22Rv1 (cell line): ENCODE measurements at regions not wholly inside any gene's neighbourhood (a gene's known extent, or its start where the extent isn't known, plus 50 kb on each side); places are given as distances from the start of the nearest gene placed in this dataset.

ENCODE experiments used
- ZFX ChIP-seq: fragments of 450-650 bp; IDR thresholded peaks from 2 replicates; pipeline ENCODE4 v1.6.1; 2017; ENCODE audit warnings: antibody characterized with exemption, borderline replicate concordance
- TF ChIP-seq, protein P1 (sequence below): fragments of 450-650 bp; IDR thresholded peaks from 2 replicates; pipeline ENCODE4 v1.5.1; 2017; ENCODE audit warnings: mild to moderate bottlenecking

- TF ChIP-seq, protein P1, sequence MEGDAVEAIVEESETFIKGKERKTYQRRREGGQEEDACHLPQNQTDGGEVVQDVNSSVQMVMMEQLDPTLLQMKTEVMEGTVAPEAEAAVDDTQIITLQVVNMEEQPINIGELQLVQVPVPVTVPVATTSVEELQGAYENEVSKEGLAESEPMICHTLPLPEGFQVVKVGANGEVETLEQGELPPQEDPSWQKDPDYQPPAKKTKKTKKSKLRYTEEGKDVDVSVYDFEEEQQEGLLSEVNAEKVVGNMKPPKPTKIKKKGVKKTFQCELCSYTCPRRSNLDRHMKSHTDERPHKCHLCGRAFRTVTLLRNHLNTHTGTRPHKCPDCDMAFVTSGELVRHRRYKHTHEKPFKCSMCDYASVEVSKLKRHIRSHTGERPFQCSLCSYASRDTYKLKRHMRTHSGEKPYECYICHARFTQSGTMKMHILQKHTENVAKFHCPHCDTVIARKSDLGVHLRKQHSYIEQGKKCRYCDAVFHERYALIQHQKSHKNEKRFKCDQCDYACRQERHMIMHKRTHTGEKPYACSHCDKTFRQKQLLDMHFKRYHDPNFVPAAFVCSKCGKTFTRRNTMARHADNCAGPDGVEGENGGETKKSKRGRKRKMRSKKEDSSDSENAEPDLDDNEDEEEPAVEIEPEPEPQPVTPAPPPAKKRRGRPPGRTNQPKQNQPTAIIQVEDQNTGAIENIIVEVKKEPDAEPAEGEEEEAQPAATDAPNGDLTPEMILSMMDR: no peak
- TF ChIP-seq ZFX: no peak
Measured at GRCh38 chr4:62461961-62462360, 1261.8 kb downstream of the ADGRL3 start.
